ENCODE measurements at regions not wholly inside any gene's neighbourhood (a gene's known extent, or its start where the extent isn't known, plus 50 kb on each side); places are given as distances from the start of the nearest gene placed in this dataset.

DNA sequence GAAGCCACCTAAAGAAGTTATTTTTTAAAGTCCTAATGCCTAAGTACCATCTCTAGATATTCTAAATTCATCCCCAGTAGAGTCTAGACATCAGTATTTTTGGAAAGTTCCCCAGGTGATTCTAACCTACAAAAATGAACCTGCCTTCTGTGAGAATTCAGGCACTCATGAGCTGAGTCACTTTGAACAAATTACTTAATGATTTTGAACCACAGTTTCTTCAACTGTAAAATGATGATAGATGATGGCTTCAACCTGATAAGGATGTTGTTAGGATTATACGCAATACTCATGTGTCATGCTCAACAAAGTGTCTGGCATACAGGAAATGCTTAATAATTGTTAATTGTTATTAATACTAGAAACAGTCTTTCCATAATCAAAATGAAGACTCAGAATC is 82.8 kb upstream of the OR5AK2 start:
- Histone ChIP-seq H3K9me3 (no peaks in the 10 kb centered on the region), H3K4me1 (0 out of 2 replicates have a peak, but pooled peaks cover 3% of the 10 kb centered on the region), H3K27me3 (replicated peaks; ENCODE audit: control insufficient read depth, insufficient read depth, low read length) (no peaks in the 10 kb centered on the region), H3K4me3 (ENCODE audit: low read depth, low read length) (no peak overlapping the region), H3K36me3 (ENCODE audit: control insufficient read depth, insufficient read depth, low read length) (no peaks in the 10 kb centered on the region)
- Mint-ChIP-seq H3K36me3 (ENCODE audit: insufficient read depth, unreplicated experiment) (no peaks in the 10 kb centered on the region), H3K27ac (ENCODE audit: unreplicated experiment) (no peak overlapping the region), H3K9me3 (ENCODE audit: unreplicated experiment) (no peaks in the 10 kb centered on the region), H3K4me1 (ENCODE audit: low read depth, unreplicated experiment) (no peaks in the 10 kb centered on the region), H3K4me3 (ENCODE audit: unreplicated experiment) (no peak overlapping the region), H3K27me3 (ENCODE audit: insufficient read depth, unreplicated experiment) (peaks cover 2% of the 10 kb centered on the region)
- TF ChIP-seq CTCF (IDR thresholded peaks at IDR 0.05; ENCODE audit: insufficient read depth in 1 of 2, low read depth in 1 of 2, low read length in 1 of 2, severe bottlenecking in 1 of 2, unreplicated experiment in 1 of 2) = no peak
- BruUV-seq (replicated peaks) = no TSS peak
- DNase-seq = no peak
- intact Hi-C loops (cut with micrococcal nuclease; ENCODE audit: unreplicated experiment) = no loop called here
- CTCF ChIA-PET = no interaction called here
- POLR2A ChIA-PET = no interaction called here

GRCh38 chr11:56905442-56905841 is 83.3 kb upstream of the OR5AK2 start:
- TF ChIP-seq CTCF (IDR thresholded peaks at IDR 0.05; ENCODE audit: insufficient read depth in 1 of 2, low read depth in 1 of 2, low read length in 1 of 2, severe bottlenecking in 1 of 2, unreplicated experiment in 1 of 2) = no peak
- H3K27me3 ChIP-seq (replicated peaks; ENCODE audit: control insufficient read depth, insufficient read depth, low read length) = no peaks in the 10 kb centered on the region
- H3K4me3 ChIP-seq (ENCODE audit: low read depth, low read length) = no peak overlapping the region
- Mint-ChIP-seq H3K4me3 (ENCODE audit: unreplicated experiment) (no peak overlapping the region), H3K9me3 (ENCODE audit: unreplicated experiment) (no peaks in the 10 kb centered on the region), H3K27me3 (ENCODE audit: insufficient read depth, unreplicated experiment) (peaks cover 2% of the 10 kb centered on the region), H3K36me3 (ENCODE audit: insufficient read depth, unreplicated experiment) (no peaks in the 10 kb centered on the region), H3K4me1 (ENCODE audit: low read depth, unreplicated experiment) (no peaks in the 10 kb centered on the region), H3K27ac (ENCODE audit: unreplicated experiment) (no peak overlapping the region)
- POLR2A ChIA-PET = no interaction called here
- BruUV-seq (replicated peaks) = no TSS peak
- no peaks in the 10 kb centered on the region for H3K9me3 ChIP-seq
- CTCF ChIA-PET = no interaction called here
- DNase-seq = no peak
- intact Hi-C loops (cut with micrococcal nuclease; ENCODE audit: unreplicated experiment) = no loop called here
- no peaks in the 10 kb centered on the region for H3K36me3 ChIP-seq (ENCODE audit: control insufficient read depth, insufficient read depth, low read length)
- 0 out of 2 replicates have a peak, but pooled peaks cover 3% of the 10 kb centered on the region for H3K4me1 ChIP-seq

DNA sequence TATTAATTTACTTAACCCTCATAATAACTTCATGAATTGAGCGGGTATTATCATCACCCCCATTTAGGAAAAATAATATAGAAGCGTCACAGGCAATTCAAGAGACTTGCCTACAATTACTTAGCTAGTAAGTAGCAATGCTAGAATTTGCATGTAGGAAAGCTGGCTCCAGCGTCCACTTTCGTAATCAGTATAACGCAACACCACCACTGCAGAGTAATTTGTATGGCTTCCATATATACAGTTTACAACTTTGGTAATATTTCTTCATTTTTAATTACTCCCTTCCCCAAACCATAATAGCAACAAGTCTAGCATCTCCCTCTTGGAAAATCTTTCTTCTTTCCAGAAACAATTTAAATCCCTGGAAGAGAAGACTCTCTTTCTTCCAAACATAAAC is 89.9 kb upstream of the OR5AK2 start:
- no TSS peak for BruUV-seq (replicated peaks)
- no peaks in the 10 kb centered on the region for H3K36me3 ChIP-seq (ENCODE audit: control insufficient read depth, insufficient read depth, low read length)
- Mint-ChIP-seq H3K27ac (ENCODE audit: unreplicated experiment) (no peak overlapping the region), H3K36me3 (ENCODE audit: insufficient read depth, unreplicated experiment) (no peaks in the 10 kb centered on the region), H3K4me1 (ENCODE audit: low read depth, unreplicated experiment) (no peaks in the 10 kb centered on the region), H3K4me3 (ENCODE audit: unreplicated experiment) (no peak overlapping the region), H3K9me3 (ENCODE audit: unreplicated experiment) (no peaks in the 10 kb centered on the region), H3K27me3 (ENCODE audit: insufficient read depth, unreplicated experiment) (peaks cover 4% of the 10 kb centered on the region)
- ChIA-PET POLR2A (no interaction called here), CTCF (no interaction called here)
- no peaks in the 10 kb centered on the region for H3K4me1 ChIP-seq
- no peak overlapping the region for H3K4me3 ChIP-seq (ENCODE audit: low read depth, low read length)
- DNase-seq = no peak
- no peaks in the 10 kb centered on the region for H3K27me3 ChIP-seq (replicated peaks; ENCODE audit: control insufficient read depth, insufficient read depth, low read length)
- H3K9me3 ChIP-seq = no peaks in the 10 kb centered on the region
- TF ChIP-seq CTCF (IDR thresholded peaks at IDR 0.05; ENCODE audit: insufficient read depth in 1 of 2, low read depth in 1 of 2, low read length in 1 of 2, severe bottlenecking in 1 of 2, unreplicated experiment in 1 of 2) = no peak
- intact Hi-C loops (cut with micrococcal nuclease; ENCODE audit: unreplicated experiment) = no loop called here
